ENCODE measurements at regions not wholly inside any gene's neighbourhood (a gene's known extent, or its start where the extent isn't known, plus 50 kb on each side); places are given as distances from the start of the nearest gene placed in this dataset.
A peak's percentile ranks its signal among the peaks of the same experiment; 100 is the strongest.
"Not testable (repeated sequence)": the region's sequence is repeated elsewhere in the genome, so short reads cannot be mapped to it uniquely, and the experiment has no call there.

DNA sequence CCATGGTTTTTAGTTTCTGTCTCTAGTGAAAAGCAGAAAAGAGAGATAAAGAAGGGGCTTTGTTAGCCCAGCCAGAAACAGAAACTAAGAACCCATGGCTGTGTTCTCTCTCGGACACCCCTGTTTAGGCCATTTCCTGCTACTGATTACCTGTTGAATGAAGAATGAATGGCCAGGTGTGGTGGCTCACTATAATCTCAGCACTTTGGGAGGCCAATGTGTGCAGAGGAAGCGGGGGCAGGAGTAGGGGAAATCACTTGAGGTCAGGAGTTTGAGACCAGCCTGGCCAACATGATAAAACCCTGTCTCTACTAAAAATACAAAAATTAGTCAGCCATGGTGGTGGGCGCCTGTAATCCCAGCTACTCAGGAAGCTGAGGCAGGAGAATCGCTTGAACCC, 93.8 kb upstream of the MSH6 start:
- DNase-seq, result not testable (repeated sequence)

DNA sequence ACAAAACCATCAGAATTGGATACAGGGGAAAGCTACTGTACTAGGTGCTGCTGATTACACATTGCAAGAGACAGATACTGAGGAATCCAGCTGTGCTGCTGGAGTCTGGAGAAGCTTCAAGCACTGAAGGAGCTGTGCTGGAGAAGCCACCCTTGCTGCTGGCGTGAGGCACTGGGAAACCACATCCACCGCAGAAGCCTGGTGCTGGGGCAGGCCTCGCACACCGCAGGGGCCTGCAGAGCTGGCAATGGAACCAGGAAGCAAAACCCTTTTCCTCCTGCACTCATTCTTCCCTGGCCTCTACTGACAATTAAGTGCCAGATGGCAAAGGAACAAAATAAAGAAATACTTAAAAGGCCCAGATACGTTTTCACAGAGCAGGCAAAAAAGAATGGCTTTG, 94.4 kb upstream of the MSH6 start:
- no peak for DNase-seq

GRCh38 chr2:47687856-47688255, 95.1 kb upstream of the MSH6 start:
- DNase-seq, result no peak

- DNase-seq, result no peak
Measured at GRCh38 chr2:47686018-47686417, 96.9 kb upstream of the MSH6 start.

DNA sequence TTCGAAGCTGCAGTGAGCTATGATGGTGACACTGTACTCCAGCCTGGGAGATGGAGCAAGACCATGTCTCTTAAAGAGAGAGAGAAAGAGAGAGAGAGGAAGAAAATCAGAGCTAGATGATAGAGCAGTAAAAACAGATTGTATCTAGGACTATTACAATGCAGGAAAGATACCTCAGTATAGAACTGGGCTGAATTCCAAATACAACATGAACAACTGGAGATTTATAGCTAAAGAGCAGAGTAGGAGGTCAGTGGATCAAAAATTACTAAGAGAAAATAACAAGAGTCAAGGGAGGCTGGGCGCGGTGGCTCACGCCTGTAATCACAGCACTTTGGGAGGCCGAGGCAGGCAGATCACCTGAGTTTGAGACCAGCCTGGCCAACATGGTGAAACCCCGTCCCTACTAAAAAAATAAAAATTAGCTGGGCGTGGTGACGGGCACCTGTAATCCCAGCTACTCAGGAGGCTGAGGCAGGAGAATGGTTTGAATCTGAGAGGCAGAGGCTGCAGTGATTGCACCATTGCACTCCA, 100.7 kb upstream of the MSH6 start:
- DNase-seq, result no peak

GRCh38 chr2:47676261-47676926, 105.6 kb upstream of the KCNK12 start:
- DNase-seq, result no peak

DNA sequence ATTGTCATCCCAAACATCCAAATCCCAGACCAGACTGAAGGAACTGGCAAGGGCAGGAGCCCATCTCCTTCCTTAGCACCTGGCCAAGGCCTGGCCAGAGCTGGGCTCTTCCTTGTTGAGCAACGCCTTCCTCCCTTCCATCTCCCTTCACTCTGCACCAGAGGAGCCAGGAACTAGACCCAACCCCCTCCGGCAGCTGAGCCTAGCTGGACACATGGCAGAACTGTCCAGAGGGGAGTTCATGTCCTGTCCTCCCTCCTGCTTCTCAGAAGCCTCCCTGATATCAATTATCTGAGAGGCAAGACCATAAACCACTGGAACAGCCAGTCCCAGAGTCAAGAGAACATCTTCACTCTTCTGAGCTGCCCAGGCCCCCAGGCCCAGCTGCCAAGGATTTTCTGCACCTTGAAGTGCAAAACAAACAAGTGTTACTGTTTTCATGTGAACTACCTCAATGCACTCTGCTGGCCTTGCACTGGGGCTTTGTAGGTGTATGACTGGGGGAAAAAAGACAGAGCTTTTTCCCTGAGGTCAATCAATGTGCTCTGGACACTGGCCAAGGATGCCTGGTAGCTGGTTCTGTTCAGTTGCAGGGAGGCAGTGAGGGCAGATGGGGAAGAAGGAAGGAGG, 104.5 kb upstream of the KCNK12 start:
- DNase-seq, result no peak

DNA sequence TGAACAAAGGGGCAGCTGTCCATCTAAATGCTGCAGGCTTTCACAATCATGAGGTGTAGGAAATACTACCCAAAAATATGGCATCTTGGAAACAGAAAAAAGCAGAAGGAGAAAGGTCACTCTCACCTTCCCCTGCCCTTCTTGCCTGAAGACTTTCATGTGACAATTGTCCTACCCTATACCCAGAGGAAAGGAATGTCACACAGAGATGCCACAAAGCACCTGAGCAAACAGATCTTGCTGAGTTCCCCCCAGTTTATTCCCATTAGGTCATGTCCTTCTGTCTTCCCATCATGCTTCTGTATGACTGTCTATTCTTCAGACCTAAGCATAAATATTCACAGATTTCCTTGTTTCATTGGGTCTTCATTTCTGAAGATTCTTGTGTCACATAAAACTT, 95.5 kb upstream of the KCNK12 start:
- no peak for DNase-seq

GRCh38 chr2:47664817-47665216, 94.0 kb upstream of the KCNK12 start:
- no peak for DNase-seq

- DNase-seq, result no peak
Measured at GRCh38 chr2:47662552-47662951, 91.8 kb upstream of the KCNK12 start.

GRCh38 chr2:47661310-47661709, 90.5 kb upstream of the KCNK12 start:
- no peak for DNase-seq

DNA sequence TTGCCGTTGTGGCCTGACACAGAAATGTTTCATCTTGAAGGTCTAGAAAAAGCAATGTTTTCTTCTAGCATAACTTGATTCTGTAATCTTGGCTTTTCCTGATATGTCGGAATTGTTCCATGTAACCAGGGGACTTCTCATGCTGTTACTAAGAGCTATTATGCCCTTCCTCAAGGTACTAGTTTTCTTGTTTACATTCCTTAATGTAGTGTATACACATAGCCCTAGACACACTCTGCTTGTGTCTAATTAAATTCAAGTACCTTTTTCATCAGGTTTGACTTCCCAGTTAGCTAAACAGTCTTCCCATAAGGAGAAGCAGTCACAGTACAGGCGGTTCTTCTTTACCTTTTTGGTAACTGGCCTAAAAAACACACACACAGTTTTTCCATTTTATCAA, 89.4 kb upstream of the KCNK12 start:
- no peak for DNase-seq

DNA sequence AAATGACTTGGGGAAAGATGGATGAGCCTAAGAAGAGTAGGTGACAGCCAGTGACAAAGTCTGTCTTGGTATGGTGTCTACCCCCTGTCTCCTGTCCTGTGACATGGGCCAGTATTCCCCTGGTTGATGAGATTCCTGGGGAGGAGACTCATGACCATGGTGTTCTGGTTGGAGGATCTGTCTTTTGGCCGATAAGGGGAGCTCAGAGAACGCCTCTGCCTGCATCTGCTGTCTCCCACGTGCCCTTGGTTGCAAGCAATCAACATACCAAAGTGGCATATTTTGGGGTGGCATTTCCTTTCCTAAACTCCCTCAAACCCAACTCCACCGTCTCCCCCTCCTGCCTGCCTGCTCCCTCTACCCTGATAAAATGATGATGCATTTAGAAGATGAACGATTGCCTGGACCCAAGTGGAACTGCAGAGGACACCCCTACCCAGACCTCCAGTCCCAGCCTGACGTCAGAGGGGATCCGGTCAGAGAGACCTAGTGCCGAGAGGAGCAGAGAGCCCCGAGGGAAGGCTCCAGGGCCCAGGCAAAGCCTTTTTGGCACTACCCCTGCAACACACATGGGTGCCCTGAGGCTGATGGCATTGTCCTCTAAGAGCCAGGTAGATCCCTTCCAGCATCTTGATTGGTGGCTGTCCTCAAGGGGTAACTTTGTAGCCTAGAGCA, 88.0 kb upstream of the KCNK12 start:
- DNase-seq, result no peak

DNA sequence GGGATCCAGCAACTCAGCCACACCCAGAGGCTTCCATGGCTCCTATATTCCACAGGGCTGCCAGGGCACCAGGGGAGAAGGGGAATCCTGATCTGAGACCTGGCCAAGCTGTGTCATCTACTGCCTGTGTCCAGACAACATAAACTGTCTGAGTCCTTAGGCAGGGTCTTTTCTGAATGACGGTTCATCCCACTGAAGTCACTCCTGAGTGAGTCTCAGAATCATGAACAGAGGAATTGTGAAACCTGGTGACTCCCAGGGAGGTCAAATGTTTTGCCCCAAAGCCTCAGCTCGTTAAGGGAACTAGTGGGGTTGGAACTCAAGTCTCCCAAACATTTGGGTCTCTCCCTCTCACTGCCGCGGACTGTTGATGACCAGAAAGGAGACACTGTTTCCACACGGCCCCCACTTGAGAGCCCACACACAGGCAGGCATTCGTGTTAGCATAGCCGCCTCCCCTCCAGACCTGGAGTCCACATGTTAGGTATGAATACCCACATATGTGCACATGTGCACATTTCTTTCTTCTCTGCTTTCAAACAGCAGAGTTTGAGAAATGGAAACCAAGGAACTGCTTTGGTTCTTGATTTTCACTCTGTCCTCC, 87.2 kb upstream of the KCNK12 start:
- no peak for DNase-seq

- no peak for DNase-seq
Measured at GRCh38 chr2:47656715-47657600, 86.2 kb upstream of the KCNK12 start.

- DNase-seq, result no peak
Measured at GRCh38 chr2:47655563-47655880, 84.7 kb upstream of the KCNK12 start.

DNA sequence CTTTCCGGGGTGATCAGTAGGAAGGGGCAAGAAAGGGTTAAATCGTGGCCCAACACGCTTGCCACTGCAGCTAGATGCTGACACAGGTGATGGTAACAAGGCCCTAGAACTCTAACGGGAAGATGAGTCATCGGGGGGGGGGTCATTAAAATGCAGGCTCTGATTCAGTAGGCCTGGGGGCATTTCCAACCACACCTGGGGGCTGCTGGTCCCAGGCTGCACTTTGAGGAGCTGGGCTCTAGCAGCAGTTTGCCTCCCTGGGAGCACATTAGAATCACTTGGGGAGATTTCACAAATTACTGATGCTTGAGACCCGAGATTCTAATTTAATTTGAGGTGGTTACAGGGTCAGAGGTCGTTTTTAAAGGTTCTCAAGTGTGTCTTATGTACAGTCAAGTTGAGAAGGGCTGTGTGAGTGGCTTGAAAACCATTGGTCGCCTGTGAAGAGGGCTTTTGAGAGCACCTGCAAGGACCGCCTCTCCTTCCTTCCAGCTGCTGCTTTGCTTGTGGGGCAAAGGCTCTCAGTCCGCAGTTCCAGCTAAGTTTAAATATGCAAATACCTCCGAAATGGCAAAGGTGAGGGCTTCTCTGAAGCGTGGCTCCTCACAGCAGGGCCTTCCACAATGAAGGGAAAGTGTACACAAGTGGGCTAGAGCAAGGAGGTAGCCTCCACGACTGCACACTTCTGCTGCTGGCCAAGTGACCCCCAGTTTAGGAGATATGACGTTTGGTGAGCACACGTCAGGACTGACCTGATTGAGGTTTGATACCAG, 84.2 kb upstream of the KCNK12 start:
- DNase-seq, result peak in 1 of 2 donors; percentile 20

- no peak for DNase-seq
Measured at GRCh38 chr2:47653902-47654789, 83.4 kb upstream of the KCNK12 start.

GRCh38 chr2:47653036-47653435, 82.3 kb upstream of the KCNK12 start:
- DNase-seq, result no peak

- no peak for DNase-seq
Measured at GRCh38 chr2:47652061-47652690, 81.4 kb upstream of the KCNK12 start.

All from CD4-positive, alpha-beta T cell treated with Interferon alpha-2 for 1 hour (primary cell).